HG03571 (cell line): ENCODE measurements at regions not wholly inside any gene's neighbourhood (a gene's known extent, or its start where the extent isn't known, plus 50 kb on each side); places are given as distances from the start of the nearest gene placed in this dataset.
"Not testable (repeated sequence)": the region's sequence is repeated elsewhere in the genome, so short reads cannot be mapped to it uniquely, and the experiment has no call there.

Source experiments
- ATAC-seq: cut with Tn5 transposase; IDR thresholded peaks from one replicate; pipeline ENCODE4 v1.9.1; 2021; ENCODE audit not compliant: unreplicated experiment

- no peak for ATAC-seq
These were observed 448.9 kb upstream of the PABPC4L start for GRCh38 chr4:134650461-134650860.

DNA sequence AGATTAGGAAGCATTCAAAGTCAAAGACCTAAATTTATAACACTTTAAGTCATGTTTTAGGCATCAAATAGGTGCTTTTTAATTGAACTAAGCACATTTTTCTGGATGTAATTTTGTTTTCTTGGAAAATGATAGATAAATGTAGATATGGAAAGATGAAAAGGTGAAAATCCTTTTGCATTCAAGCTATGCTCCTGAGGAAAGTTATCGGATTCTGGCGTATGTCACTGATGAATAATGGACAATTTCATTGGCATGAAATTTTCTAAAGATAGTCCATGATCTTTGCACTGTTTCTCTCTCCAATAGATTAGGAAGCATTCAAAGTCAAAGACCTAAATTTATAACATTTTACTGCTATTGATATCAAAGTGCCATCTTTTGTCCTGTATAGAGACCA, 444.2 kb upstream of the PABPC4L start:
- ATAC-seq: no peak

DNA sequence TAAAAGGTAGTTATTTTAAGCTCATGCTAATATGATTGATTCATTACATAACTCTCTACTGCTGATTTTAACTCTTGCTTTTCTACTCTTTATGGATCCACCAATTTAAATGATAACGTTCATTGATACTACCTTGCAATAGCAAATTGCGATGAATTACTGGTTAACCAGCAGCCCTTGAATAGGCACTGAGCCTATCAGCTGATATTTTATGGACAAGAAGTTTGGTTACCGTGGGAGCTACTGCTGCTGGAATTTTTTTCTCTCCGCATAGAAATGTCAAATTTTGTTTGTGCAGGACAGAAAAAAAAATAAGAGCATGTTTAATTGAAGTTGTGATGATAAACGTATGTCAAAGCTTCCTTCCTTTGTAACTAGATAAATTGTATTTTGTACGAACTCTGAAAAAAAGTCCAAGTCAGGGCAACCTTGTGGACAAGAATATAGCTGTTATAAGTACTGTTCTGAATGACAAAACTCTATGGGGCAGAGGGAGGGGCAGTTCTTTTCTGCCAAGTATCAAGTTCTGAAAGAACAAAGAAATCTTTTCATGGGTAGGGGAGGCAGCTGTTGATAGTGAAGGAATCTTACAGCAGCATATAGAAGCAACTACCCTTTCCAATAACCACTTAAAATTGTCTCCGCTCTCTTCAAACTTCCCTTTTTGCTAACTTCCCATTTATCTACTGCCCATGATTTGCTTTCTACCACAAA, 434.9 kb upstream of the PABPC4L start:
- ATAC-seq: no peak

DNA sequence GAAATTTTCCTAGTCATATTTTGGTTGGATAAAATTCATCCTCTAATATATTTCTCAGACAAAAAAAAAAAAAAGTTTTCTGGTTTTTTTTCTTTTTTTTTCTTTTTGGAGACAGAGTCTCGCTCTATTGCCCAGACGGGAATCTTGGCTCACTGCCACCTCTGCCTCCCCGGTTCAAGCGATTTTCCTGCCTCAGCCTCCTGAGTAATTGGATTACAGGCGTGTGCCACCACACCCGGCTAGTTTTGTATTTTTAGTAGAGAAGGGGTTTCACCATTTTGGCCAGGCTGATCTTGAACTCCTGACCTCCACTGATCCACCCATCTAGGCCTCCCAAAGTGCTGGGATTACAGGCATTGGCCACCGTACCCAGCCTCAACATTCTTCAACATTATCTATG, 432.7 kb upstream of the PABPC4L start:
- no peak for ATAC-seq

DNA sequence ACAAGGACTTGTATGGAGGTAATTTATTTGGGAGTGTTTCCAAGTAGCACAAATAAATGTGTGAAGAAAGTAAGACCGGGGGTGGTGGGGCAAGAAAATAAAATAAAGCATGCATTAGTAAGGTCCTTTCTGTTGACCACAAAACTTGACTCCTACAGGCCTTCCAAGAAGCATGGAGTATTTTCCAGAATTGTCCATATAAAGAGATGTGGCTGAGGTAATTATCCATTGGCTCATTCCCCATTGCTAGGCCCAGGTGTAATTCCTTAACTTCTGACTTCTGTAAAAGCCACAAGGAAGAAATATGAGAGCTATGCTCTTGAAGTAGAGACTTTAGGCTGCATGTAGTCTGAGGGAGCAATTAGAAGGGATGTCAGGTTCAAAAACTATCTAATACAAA, 430.5 kb upstream of the PABPC4L start:
- ATAC-seq: no peak

- no peak for ATAC-seq
These were observed 426.5 kb upstream of the PABPC4L start for GRCh38 chr4:134628066-134628465.

DNA sequence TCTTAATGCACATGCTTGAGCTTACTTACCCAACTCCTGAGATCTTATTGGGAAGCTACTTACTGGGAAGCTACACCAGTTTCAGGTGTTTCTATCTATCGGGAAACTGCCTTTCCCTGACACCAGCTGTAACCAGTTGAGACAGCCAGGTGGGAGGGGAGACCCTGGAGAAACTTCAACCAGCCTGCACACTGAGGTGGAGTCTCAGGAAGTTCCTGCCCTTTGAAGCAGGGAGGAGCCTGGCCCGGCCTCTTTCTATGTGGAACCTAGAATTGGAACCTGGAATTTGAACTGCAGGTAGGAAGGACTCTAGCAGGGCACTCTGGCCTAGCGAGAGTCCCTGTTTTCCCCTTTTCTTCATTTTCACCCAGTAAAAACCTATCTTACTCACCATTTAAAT, 425.8 kb upstream of the PABPC4L start:
- ATAC-seq: no peak

GRCh38 chr4:134624365-134624764, 422.8 kb upstream of the PABPC4L start:
- no peak for ATAC-seq

DNA sequence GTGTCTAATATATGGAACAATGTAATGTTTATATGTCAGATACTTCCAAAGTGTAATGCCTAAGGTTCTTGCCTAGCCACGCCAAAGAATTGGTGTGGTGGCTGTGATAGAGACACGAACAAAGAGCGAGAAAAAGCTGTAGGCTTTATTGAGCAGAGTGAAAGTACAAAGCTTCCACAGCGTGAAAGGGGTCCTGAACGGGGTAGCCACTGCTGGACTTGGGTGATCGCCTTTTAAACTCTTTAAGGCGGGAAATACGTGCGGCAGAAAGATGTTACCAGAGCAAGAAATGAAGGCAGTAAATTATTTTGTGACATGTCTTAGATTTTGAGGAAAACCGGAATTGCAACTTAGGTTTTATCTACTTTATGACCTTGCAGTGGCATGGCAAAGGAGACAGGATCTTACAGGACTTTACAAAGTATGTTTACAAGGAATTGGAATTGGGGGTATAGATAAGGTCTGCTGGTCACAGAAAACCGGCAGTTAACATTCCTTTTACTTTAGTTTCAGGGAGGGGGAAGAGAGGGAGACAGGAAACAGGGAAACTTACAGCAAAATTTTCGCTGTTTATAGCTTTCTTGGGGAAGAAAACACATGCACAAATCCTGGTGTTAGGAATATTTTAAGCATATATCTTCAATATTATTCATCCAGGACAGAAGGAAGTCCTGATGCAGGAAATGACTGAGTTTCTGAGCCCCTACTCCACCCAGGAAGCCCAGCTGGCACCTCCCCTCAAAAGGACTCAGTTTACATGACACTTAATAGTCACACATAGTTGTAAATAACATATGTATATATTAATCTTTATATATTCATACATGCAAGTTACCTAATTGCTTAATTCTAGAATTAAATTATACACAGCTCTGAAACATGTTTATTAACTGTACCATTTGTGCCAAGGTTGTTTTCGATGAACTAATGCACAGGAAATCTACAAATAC, 421.3 kb upstream of the PABPC4L start:
- not testable (repeated sequence) for ATAC-seq

DNA sequence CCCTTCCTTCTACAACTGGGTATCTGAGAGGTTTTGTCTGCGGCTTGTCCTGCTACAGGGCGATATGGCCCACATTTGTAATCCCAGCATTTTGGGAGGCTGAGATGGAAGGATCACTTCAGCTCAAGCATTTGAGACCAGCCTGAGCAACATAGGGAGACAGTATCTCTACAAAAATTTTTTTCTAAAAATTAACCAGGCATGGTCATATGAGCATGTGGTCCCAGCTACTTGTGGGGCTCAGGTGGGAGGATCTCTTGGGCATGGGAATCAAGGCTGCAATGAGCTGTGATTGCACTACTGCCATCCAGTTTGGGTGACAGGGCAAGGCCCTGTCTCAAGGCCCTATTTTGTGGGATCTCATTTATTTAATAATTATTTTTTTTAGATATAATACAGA, 420.6 kb upstream of the PABPC4L start:
- no peak for ATAC-seq

DNA sequence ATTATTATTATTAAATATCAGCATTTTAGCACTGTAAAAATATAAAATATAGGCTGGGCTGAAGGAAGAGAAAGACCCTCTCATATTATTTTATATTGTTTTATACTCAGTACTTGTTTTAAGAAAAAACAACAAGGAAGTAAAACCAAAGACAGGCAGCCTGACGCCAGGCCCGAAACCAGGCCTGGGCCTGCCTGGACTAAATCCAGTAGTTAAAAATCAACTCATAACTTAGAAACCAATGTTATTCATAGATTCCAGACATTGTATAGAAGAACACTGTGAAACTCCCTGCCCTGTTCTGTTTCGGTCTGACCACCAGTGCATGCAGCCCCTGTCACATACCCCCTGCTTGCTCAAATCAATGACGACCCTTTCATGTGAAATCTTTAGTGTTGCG, 420.1 kb upstream of the PABPC4L start:
- not testable (repeated sequence) for ATAC-seq

DNA sequence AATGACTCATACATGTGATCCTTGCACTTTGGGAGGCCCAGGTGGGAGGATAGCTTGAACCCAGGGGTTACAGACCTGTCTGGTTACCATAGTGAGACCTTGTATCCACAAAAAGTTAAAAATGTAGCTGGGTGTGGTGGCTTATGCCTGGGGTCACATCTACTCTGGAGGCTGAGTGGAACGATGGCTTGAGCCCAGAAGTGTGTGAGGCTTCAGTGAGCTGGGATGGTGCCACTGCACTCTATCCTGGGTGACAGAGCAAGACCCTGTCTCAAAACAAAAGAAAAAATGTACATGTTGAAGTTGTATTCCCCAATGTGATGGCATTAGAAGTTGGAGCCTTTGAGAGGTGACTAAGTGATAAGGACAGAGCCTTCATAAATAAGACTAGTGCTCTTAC, 409.4 kb upstream of the PABPC4L start:
- no peak for ATAC-seq

DNA sequence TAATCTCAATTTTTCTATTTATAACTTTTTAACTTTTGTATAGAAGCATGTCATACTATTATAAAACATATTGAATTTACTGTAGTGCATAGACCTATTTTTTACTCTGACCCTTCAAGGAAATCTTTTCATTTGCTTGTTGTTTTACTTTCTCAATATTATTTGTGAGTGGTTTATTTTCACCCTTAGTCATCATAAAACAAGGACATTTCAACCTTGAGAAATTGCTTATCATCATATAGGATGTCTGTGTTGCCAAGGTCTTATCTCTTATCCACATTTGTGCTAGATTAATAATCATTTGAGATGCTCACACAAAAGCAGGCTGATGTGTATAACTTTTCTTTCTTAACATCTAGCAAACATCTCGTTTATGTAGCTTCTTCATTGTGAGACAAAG, 408.6 kb upstream of the PABPC4L start:
- no peak for ATAC-seq

DNA sequence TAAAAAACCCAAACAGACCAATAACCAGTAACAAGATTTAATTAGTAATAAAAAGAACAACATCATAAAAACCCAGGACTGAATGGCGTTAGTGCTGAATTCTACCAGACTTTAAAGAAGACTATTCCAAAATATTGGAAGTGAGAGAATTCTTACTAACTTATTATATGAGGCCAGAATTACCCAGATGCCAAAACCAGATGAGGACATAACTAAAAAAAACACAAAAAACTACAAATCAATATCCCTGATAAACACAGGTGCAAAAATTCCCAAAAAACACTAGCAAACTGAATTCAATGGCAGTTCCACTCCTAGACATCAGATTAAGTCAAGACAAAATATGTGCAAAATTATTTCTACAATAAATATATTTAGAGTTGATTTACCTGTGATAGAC, 400.1 kb upstream of the PABPC4L start:
- no peak for ATAC-seq

- ATAC-seq: no peak
These were observed 389.7 kb upstream of the PABPC4L start for GRCh38 chr4:134591326-134591725.

DNA sequence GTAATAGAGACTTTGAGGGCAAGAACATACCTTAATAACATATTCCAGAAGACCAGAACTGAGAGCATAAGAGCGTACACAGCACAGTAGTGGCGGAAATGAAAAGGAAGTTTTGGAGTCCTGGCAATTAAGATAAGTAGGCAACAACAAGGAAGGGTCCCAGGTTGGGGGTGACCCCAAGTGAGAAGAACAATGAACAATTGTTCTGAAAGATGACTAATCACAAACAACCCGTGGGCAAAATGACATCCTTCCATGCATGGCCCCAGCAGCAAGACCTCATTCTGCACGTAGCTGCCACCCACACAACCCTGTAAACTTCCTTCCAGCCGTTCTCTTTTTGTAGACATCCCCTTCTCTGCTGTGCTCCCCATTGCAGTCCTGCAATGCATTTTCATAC, 384.4 kb upstream of the PABPC4L start:
- ATAC-seq: no peak

DNA sequence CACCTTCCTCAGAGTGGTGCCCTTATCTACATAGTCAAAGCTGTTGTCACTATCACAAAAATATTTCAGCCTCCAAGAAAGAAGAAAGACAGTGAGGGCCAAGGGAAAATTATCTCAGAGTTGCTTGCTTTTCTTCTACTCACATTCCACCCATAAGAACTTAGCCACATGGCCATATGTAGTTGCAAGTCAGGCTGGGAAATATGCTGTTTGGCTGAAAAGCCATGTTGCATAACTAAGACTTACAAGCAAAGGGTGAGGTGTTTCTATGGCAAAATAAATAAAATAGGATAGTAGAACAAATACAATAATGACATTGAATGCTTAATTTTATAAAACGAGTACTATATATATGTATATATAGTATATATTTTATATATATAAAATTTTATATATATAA, 365.9 kb upstream of the PABPC4L start:
- ATAC-seq: no peak

GRCh38 chr4:134560728-134561127, 359.1 kb upstream of the PABPC4L start:
- ATAC-seq: no peak

- no peak for ATAC-seq
These were observed 350.5 kb upstream of the PABPC4L start for GRCh38 chr4:134552063-134552462.

- no peak for ATAC-seq
These were observed 349.8 kb upstream of the PABPC4L start for GRCh38 chr4:134551348-134551747.

DNA sequence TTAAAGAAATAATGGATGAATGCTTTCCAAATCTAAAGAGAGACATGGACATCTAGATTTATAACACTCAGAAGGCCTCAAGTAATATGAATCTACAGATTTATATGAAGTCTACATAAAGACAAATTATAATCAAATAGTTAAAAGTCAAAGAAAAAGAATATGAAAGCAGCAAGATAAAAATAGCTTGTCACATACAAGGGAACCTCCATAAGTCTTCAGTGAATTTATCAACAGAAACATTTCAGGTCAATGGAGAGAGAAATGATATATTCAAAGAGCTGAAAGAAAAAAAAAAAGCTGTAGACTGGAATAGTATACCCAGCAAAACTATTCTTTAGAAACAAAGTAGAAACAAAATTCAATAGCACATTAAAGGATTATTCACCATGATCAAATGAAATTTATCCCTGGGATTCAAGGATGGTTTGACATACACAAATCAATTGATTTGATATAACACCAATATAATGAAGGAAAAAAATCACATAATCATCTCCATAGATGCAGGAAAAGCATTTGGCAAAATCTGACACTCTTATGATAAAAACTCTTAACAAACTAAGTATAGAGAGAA, 346.6 kb upstream of the PABPC4L start:
- ATAC-seq: no peak

- no peak for ATAC-seq
These were observed 344.7 kb upstream of the PABPC4L start for GRCh38 chr4:134546279-134546678.
